Stimulated activated CD4-positive, alpha-beta T cell treated with anti-CD3 and anti-CD28 coated beads, TNF-alpha, amount 100 ng/mL, for 48 hours (primary cell): ENCODE measurements at regions not wholly inside any gene's neighbourhood (a gene's known extent, or its start where the extent isn't known, plus 50 kb on each side); places are given as distances from the start of the nearest gene placed in this dataset.

Source experiments
- DNase-seq, 3 donors: peaks; one replicate each; pipeline ENCODE4 v3.0.0-alpha.2; 2020; ENCODE audit warnings: low read depth in 3 of 3

DNA sequence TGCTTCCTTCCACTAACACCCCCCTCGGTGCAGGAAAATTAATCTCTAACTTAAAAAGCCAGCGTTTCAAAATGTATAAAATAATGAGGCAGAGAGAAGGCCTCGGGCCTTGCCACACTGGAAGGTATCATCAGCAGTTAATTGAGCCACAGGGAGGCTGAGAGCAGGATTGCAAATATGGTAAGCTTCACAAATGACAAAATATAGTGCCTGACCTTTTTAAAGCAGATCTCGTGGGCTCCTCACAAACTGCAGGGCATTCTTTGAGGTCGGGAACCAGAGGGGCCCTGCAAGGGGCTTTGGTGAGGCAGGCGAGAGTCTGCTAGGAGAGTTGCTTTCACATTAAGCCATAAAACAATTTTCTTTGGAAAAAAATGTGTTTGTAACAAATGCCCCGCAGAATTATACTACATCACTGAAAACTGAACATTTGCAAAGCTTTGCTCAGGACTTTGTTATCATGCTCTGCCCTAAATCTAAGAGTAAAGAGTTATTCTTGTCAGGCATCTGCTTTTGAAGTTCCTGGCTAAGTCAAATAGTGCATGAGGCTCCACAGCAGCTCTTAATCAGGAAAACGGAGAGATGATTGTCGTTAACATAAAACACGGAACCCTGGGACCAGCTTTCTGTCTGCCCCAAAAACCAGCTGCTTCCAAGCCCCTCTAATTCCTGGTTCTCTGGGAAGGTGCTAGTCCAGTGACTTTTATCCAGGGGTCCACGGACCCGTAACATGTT, 61.4 kb upstream of the SYT13 start:
- DNase-seq = no peak

DNA sequence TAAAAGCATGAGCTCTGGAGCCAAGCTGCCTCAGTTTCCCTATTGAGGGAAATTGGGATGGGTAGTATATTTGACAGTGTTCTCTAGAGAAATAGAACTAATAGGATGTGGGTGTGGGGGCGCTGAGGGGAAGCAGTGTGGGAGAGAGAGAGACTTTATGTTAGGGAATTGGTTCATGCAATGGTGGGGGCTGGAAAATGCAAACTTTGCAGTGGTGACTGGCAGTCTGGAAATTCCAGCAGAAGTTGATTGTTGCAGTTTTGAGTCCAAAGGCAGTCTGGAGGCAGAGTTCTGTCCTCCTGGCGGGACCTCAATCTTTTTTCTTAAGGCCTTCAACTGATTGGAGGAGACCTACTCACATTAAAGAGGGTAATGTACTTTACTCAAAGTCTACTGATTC, 59.4 kb upstream of the SYT13 start:
- no peak for DNase-seq

DNA sequence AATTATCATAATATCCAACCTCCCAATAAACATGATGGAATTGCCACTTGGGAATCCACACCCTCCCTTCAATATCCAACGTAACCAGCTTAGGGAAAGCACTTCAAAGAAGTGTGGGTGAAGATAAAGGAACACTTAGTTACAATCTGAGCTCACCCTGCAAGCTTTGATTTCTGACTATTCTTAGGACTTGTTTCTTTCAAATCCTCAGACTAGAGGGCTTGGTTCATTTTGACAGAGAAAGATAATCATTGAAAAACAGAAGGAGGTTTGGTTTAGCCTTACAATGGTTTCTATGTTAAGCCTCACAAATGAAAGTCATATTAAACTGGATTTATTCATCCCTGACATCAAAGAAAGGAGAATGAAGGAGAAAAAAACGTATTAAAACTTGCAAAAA, 57.9 kb upstream of the SYT13 start:
- no peak for DNase-seq

DNA sequence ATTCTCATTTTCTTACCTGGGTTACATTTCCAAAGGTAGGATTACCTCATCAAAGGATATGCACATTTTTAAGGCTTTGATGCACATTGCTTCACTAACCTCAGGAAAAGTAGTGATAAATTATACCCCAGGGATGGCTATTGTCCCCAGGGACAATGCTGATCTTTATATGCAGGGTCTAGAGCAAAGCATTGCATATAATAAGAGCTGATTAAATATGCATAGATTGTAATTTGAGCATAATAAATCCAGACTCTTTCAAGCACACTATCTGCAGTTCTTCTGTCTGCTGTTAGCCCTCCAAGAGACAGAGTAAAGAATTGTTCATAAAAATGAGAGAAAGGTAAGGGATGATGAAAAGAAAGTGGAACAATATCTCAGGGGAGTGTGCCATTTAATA, 57.3 kb upstream of the SYT13 start:
- no peak for DNase-seq

DNA sequence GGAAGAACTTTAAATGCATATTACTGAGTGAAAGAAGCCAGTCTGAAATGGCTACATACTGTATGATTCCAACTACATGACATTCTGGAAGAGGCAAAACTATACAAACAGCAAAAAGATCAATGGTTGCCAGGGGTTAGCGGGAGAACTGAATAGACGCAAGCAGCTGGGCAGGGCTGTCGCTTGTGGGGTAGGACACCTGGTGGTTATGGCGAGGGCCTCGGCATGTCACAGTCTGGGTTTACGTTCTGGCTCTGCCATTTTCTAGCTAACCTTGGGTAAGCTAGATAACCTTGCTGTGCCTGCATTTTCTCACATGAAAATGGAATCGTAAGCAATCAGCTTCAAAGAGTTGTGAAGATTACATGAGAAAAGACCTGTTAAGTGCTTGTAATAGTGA, 55.2 kb upstream of the SYT13 start:
- DNase-seq = no peak

DNA sequence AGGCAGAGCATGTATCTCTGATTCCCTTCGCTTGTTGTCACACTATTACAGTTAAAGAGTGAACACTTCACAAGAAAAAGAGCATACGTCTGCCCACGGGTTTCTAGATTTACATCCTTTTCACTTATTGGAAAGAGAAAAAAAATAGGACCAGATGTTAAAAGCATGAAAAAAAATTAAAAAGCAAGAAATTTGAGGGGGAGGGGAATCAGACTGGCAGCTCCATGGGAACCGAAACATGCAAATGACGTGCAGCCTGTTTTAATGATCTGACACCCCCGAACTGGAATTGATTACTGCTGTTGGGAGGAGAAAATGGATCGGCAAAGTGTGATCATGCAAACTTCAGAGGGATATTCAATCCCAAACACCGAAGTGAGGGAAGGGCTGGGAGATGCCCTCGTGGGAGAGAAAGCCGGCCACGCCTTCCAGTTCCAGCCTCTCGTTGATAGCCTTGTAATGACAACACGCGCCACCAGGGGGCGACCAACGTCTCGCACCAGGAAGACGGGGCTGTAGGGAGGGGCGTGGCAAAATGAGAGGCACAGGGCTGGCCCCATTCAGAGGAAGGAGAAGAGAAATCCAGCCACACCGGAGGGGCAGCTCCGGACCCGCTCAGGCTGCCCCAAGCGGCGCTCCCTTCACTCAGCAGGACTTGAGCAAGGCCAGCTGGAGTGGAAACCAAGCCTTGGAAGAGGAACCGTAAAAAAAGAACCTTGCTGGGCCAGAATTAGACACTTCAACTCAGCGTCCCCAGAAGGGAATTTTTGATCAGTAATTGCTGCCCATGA, 53.8 kb upstream of the SYT13 start:
- DNase-seq = peak; percentile 83 to 92 (median 91)

DNA sequence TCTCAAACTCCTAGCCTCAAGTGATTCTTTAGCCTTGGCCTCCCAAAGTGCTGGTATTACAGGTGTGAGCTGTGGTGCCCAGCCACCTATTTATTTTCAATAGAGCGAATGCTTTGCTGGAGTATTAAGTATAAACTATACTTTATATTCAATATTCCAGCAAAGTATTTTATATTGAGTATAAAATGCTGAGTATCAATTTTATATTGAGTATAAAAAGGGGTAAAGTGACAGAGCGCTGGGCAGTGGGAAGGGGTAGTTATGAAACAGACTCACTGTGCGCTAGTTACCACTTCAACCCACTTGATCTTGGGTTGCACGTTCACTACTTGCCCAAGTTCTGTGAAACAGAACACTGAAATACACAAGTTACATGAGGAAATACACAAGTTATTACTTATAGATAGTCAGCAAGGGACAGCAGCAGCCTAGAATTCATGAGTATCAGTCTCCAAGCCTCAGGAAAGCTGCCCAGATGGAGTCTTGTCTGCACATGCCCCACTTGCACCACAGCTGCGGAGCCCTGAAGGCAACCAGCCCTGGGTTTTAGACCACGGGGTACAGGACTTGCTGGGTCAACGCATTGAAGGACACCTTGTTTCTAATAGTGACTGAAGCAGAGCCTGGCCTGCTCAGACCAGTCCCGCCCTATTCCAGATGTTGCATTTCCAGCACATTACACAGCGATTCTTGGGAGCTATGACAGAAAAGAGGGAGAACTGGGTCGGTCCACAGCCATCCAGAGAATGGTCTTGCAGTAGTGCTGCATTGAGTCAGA, 51.6 kb upstream of the SYT13 start:
- no peak for DNase-seq

DNA sequence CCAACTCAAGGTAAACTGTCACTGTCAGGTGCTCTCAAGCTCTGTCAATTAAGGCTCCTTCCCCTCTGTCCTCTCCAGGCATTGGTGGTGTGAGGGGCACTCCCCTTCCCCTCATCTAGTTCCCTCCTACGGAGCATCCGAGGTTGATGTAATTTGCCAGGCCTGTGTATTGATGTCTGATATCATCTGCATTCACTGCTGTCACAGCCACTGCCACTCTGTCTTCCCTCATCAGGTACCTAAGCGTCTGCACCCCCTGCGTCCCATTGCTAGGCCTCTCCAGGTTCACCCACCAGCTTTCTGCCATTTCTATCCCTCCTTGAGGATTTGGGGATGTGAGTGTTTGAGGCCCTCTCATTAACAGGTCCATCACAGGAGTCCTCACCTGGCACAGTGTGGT, 50.0 kb upstream of the SYT13 start:
- no peak for DNase-seq
